ENCODE measurements at regions not wholly inside any gene's neighbourhood (a gene's known extent, or its start where the extent isn't known, plus 50 kb on each side); places are given as distances from the start of the nearest gene placed in this dataset.

- TF ChIP-seq CTCF (IDR thresholded peaks at IDR 0.05; ENCODE audit: low read depth, low read length) = no peak
- no peak for DNase-seq (ENCODE audit: low read depth in 2 of 2)
- no peak overlapping the region for H3K4me3 ChIP-seq (replicated peaks in 1 of 2; ENCODE audit: low read depth in 2 of 2, low read length in 2 of 2)
Measured at GRCh38 chr10:130864961-130865818, 446.3 kb downstream of the TCERG1L start.

- no peak for DNase-seq (ENCODE audit: low read depth in 2 of 2)
- H3K4me3 ChIP-seq (replicated peaks in 1 of 2; ENCODE audit: low read depth in 2 of 2, low read length in 2 of 2) = no peak overlapping the region
- no peak for TF ChIP-seq CTCF (IDR thresholded peaks at IDR 0.05; ENCODE audit: low read depth, low read length)
Measured at GRCh38 chr10:130866857-130867256, 444.7 kb downstream of the TCERG1L start.

- TF ChIP-seq CTCF (IDR thresholded peaks at IDR 0.05; ENCODE audit: low read depth, low read length) = no peak
- H3K4me3 ChIP-seq (replicated peaks in 1 of 2; ENCODE audit: low read depth in 2 of 2, low read length in 2 of 2) = no peak overlapping the region
- DNase-seq (ENCODE audit: low read depth in 2 of 2) = no peak
Measured at GRCh38 chr10:130867446-130868194, 443.9 kb downstream of the TCERG1L start.

- no peak for DNase-seq (ENCODE audit: low read depth in 2 of 2)
- TF ChIP-seq CTCF (IDR thresholded peaks at IDR 0.05; ENCODE audit: low read depth, low read length) = no peak
Measured at GRCh38 chr10:130869179-130869841, 442.2 kb downstream of the TCERG1L start.

GRCh38 chr10:130871406-130871805 lies 440.1 kb downstream of the TCERG1L start:
- no peak for DNase-seq (ENCODE audit: low read depth in 2 of 2)
- no peak overlapping the region for H3K4me3 ChIP-seq (replicated peaks in 1 of 2; ENCODE audit: low read depth in 2 of 2, low read length in 2 of 2)
- no peak for TF ChIP-seq CTCF (IDR thresholded peaks at IDR 0.05; ENCODE audit: low read depth, low read length)

More at GRCh38 chr10:130869179-130869841, 442.2 kb downstream of the TCERG1L start:
- H3K4me3 ChIP-seq (replicated peaks in 1 of 2; ENCODE audit: low read depth in 2 of 2, low read length in 2 of 2) = no peak overlapping the region

GRCh38 chr10:130873636-130874035 lies 437.9 kb downstream of the TCERG1L start:
- no peak for DNase-seq (ENCODE audit: low read depth in 2 of 2)
- H3K4me3 ChIP-seq (replicated peaks in 1 of 2; ENCODE audit: low read depth in 2 of 2, low read length in 2 of 2) = no peak overlapping the region

More at GRCh38 chr10:130873636-130874035, 437.9 kb downstream of the TCERG1L start:
- no peak for TF ChIP-seq CTCF (IDR thresholded peaks at IDR 0.05; ENCODE audit: low read depth, low read length)
